Right ventricle myocardium superior (tissue), 1 donor: ENCODE measurements at regions not wholly inside any gene's neighbourhood (a gene's known extent, or its start where the extent isn't known, plus 50 kb on each side); places are given as distances from the start of the nearest gene placed in this dataset.
"Not testable (repeated sequence)": the region's sequence is repeated elsewhere in the genome, so short reads cannot be mapped to it uniquely, and the experiment has no call there.

ENCODE experiments used
- ATAC-seq: fragments of 200-7000 bp; cut with Tn5 transposase; one replicate; pipeline ENCODE4 v1.9.1; 2020; ENCODE audit warnings: mild to moderate bottlenecking; ENCODE audit not compliant: poor library complexity
- DNase-seq: peaks from one replicate; pipeline ENCODE4 v3.0.0-alpha.2; 2020
- intact Hi-C: fragments of 100-400 bp; cut with DNase I; formaldehyde crosslinking; loops from one replicate; pipeline ENCODE4 v1.11.2; 2022
- donor health status: DM: no; HTN: yes; CAD: no; lungs with severe emphysema.

GRCh38 chr6:144383336-144383735 is 98.2 kb downstream of the UTRN start:
- ATAC-seq: no peak
- intact Hi-C loops: no loop called here

GRCh38 chr6:144384427-144384826 is 99.3 kb downstream of the UTRN start:
- no peak for DNase-seq
- intact Hi-C loops: no loop called here
- ATAC-seq: no peak

More at GRCh38 chr6:144383336-144383735, 98.2 kb downstream of the UTRN start:
- no peak for DNase-seq

GRCh38 chr6:144389474-144389873 is 104.3 kb downstream of the UTRN start:
- DNase-seq, ATAC-seq, intact Hi-C loops: not testable (repeated sequence)

GRCh38 chr6:144390202-144390601 is 105.1 kb downstream of the UTRN start:
- ATAC-seq: no peak
- DNase-seq: no peak
- intact Hi-C loops: no loop called here

GRCh38 chr6:144390886-144391285 is 105.8 kb downstream of the UTRN start:
- ATAC-seq: no peak
- DNase-seq: no peak
- intact Hi-C loops: no loop called here

DNA sequence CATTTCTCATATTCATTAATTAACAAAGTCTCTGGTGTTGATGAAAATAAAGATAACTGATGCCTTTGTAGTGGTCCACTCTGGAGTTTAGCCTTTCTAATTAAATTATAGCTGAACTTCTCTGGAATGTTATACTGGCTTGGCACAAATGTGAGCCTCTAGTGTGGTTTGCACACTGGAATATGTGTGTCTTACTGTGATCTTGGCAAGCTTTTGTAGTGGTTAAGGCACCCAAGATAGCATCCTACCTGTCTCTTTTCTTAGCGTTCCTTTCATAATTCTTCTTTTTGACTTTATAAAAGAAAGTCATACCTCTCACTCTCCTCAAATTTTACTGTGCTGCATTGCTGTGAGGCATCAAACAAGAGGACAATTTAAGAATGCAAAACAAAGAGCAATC is 107.4 kb downstream of the UTRN start:
- ATAC-seq (no peak), DNase-seq (no peak)
- intact Hi-C loops: no loop called here

DNA sequence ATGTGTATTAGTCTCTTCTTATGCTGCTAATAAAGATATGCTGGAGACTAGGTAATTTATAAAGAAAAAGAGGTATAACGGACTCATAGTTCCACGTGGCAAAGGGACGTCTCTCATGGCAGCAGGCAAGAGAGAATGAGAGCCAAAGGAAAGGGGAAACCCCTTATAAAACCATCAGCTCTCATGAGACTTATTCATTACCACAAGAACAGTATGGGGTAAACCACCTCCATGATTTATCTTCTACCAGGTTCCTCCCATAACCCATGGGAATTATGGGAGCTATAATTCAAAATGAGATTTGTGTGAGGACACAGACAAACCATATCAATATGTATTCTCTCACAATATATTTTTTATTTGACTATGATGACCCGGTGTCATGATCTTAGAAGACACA is 109.1 kb downstream of the UTRN start:
- no peak for ATAC-seq

GRCh38 chr6:144395014-144395413 is 109.9 kb downstream of the UTRN start:
- ATAC-seq (no peak), DNase-seq (no peak)
- intact Hi-C loops: no loop called here

More for the DNA sequence above, 109.1 kb downstream of the UTRN start:
- intact Hi-C loops: no loop called here
- no peak for DNase-seq

DNA sequence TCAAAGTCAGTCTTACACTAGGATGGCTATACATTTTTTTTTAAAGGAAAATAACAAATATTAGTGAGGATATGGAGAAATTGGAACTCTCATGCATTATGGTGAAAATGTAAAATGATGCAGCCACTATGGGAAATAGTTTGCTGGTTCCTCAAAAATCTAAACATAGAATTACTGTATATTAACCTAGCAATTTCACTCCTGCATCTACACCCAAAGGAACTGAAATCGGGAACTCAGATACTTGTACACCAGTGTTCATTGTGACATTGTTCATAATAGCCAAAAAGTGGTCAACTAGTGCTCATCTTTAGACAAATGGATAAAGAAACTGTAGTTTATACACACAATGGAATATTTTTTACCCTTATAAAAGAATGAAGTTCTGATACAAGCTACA is 110.7 kb downstream of the UTRN start:
- DNase-seq: no peak
- intact Hi-C loops: no loop called here
- no peak for ATAC-seq

DNA sequence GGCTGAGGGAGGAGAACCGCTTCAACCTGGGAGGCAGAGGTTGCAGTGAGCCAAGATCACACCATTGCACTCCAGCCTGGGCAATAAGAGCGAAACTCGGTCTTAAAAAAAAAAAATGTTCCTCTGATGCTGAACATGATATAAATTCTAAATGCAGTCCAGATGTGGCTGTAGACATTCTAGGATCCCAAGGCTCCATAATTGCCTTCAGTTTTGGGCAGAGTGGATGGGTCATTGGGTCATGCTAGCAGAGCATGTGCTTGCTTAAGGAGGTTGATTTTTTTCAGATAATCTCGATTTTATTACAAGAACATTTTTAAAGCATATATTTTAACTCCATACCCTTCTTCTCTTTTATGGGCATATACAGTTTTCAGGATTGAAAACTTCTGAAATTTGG is 112.0 kb downstream of the UTRN start:
- DNase-seq (no peak), ATAC-seq (no peak)
- intact Hi-C loops: no loop called here

DNA sequence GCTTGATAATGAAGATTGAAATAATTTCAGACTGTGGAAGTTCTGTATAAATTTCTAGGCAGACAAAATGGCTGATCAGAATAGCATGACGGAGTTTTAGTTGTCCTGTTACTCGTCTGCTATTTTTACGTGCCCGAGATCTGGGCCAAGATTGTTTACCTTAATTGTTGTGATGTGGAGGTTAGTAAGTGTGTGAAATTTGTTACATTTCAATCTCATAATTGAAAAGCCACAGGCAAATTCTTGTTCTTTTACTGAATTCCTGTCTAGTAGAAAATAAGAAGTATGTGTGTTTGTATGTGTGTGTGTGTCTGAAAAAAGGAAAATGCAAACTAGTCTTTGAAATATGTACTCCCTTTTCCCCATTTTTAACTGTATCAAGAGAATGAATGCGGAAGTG is 115.2 kb downstream of the UTRN start:
- intact Hi-C loops: no loop called here
- no peak for DNase-seq

DNA sequence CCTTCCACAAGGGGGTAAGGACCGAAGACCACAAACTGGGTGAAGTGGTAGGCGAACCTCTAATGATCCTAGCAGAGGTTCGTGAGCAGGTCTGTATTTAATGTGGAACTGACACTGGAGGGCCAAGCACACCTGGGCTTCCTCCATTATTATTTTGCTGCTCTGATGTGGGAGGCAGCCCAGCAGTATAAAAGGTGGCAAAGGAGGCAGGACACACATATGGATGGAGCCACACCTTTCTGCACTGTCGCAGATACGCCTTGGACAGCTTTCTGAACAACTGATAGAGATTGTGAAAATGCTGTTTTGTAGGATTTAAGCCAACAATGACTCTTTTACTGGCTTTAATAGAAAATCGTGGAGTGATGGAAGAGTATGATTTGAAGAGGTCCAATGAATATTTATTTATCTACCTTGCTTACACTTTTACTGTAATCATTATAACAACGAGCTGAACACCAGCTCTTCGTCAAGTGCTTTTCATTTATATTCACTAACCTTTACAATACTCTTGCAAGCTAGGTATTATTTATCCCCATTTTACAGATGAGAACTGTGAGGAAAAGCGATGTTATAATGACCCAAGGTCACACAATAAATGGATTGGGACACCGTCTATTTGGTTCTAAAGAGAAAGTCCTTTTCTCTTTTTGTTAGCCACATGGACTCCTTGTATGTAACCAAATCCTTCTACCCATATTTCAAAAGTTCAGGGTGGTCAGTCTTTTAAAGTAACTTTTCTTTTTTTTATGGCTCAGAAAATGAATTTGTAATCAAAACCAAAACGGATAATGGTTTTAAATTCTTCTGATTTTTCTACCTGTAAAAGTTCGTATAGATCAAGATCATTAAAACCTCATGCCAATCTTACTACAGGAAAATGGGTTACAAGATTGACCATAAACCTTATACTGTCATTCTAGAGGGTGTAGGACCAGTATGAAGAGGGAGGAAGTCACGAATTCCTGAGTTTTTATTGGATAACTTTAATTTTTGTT is 116.9 kb downstream of the UTRN start:
- ATAC-seq: no peak
- DNase-seq: no peak
- intact Hi-C loops: no loop called here

More for the DNA sequence above, 115.2 kb downstream of the UTRN start:
- ATAC-seq: no peak

- no peak for ATAC-seq
- intact Hi-C loops: no loop called here
- DNase-seq: no peak
Observed at GRCh38 chr6:144402750-144403149, 117.6 kb downstream of the UTRN start.

DNA sequence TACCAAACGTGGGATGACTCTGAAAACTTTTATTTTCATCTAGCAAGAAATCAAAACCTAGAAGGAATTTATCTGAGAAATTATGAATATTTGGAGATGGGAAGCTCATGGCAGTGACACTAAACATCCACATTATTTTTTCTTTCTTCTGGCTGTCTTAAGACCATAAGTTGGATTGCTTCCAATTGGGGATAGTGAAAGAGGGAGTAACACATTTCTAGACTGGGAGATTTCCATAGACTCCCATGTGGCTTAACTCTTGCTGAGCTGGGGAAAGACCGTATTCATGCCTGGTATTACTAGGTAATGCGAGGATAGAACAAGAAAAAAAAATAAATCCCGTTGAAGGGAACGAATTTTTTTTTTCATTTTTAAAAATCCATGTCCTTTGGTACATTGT is 120.0 kb downstream of the UTRN start:
- no peak for ATAC-seq
- intact Hi-C loops: no loop called here
- no peak for DNase-seq

DNA sequence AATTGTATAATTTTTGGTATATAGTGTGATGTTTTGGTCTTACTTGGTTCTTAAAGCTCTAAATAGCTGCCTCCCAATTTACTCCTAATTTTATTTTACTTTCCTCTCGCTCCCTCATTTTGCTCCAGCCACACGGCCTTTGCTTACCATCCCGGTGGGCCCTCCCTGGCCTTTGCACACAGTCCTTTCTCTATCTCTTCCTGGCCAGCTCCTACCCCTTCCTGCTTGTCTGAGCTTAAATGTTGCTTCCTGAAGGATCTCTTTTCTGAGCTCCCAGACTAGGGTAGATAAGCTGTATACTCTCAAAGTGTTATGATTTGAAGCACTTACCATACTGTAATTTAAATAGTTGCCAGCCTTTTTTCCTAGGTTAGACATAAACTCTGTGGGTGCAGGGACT is 121.7 kb downstream of the UTRN start:
- no peak for DNase-seq
- no peak for ATAC-seq
- intact Hi-C loops: no loop called here

DNA sequence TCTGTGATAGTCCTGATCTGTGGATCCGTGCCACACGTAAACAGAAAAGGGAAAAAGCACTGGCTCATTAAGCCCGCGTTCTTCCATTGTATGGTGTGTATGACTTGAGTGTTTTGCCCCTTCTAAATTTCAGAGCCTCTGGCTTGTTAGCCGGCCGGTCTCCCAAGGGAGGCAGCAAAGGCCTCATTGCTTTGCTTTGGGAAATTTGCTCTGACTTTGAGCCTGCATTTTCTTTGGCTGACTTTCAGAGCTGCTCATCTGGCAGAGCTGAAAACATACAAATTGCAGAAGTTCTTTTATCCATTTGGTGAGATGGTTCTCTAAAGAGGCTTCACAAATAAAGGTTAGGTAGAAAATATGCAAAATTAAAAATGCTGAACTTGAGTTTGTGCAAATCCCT is 123.0 kb downstream of the UTRN start:
- intact Hi-C loops: no loop called here
- ATAC-seq (peak; percentile 74), DNase-seq (peak; percentile 70)

GRCh38 chr6:144410059-144410458 is 124.9 kb downstream of the UTRN start:
- no peak for ATAC-seq
- intact Hi-C loops: no loop called here
- no peak for DNase-seq

DNA sequence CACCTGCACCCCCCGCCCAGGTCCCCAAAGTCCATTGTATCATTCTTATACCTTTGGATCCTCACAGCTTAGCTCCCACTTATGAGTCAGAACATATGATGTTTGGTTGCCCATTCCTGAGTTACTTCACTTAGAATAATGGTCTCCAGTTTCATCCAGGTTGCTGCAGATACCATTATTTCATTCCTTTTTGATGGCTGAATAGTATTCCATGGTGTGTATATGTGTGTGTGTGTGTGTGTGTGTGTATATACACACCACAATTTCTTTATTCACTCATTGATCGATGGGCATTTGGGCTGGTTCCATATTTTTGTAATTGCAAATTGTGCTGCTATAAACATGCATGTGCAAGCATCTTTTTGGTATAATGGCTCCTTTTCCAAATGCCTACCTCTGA is 125.4 kb downstream of the UTRN start:
- intact Hi-C loops, ATAC-seq, DNase-seq: not testable (repeated sequence)

- intact Hi-C loops: no loop called here
- no peak for DNase-seq
- ATAC-seq: no peak
Observed at GRCh38 chr6:144411531-144412165, 126.5 kb downstream of the UTRN start.

DNA sequence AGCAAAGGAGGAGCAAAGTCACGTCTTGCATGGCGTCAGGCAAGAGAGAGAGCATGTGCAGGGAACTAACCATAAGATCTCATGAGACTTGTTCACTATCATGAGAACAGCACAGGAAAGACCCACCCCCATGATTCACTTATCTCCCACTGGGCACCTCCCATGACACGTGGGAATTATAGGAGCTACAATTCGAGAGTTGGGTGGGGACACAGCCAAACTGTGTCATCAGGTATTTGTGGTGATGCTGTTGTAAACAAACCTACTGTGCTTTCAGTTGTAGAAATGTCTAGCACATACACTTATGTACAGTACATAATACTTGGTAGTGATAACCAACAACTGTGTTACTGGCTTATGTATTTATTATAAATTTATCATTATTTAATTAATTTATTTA is 128.3 kb downstream of the UTRN start:
- DNase-seq (no peak), ATAC-seq (no peak)
- intact Hi-C loops: no loop called here
